Stimulated activated CD8-positive, alpha-beta memory T cell treated with anti-CD3 and anti-CD28 coated beads, Interleukin-15, amount 100 ng/mL, for 48 hours (primary cell): ENCODE measurements at regions not wholly inside any gene's neighbourhood (a gene's known extent, or its start where the extent isn't known, plus 50 kb on each side); places are given as distances from the start of the nearest gene placed in this dataset.
"Not testable (repeated sequence)": the region's sequence is repeated elsewhere in the genome, so short reads cannot be mapped to it uniquely, and the experiment has no call there.

Experiments
- DNase-seq, 2 donors: peaks; one replicate each; pipeline ENCODE4 v3.0.0-alpha.2; 2020; ENCODE audit warnings: low read depth in 2 of 2

DNA sequence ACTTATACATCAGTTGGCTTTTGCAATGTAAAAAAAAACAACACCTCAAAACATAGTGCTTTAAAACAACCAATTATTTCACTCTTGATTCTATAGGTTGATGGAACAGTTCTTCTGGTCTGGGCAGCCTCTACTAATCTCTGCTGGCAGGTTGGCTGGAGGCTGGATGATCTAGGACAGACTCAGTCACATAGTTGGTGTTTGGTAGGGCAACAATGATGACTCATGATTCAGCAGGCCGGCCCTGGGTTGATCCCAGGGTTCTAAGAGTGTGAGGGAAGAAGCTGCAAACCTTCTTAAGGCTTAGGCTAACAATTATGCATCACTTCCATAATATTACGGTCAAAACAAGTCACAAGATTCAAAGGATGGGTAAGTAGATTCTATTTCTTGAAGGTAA, 558.2 kb downstream of the ZNF674 start:
- DNase-seq = no peak

DNA sequence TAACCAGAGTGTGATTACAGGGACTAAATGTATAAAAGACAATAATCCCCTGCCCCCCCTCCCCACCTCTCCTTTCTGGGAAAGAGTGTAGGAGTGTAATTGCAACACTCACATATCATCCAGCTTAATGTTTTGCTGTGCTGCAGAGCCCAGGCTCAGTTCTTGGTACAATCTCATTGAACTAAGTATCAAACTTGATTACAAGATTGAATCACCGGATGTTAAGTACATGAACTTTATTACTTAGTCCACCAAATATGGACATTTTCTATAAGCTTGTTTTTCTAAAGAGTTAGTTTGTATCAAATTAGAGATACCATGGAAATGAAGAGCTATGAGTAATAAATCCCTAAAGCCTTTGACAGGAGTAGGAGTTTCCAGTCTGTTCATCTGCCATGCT, 559.1 kb downstream of the ZNF674 start:
- no peak for DNase-seq

DNA sequence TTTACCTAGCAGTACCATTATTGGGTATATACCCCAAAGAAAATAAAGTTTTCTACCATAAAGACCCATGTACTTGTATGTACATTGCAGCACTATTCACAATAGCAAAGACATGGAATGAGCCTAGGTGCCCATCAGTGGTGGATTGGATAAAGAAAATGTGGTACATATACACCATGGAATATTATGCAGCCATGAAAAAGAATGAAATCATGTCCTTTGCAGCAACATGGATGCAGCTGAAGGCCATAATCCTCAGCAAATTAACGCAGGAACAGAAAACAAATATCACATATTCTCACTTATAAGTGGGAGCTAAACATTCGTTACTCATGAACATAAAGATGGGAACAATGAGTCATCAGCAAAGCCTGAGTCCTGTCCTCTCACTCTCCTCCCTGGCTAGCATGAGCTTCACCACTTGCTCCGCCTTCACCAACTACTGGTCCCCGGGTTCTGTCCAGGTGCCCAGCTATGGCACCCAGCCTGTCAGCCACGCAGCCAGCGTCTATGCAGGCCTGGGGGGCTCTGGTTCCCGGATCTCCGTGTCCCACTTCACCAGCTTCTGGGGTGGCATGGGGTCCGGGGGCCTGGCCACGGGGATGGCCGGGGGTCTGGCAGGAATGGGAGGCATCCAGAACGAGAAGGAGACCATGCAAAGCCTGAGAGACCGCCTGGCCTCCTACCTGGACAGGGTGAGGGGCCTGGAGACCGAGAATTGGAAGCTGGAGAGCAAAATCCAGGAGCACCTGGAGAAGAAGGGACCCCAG, 562.1 kb downstream of the ZNF674 start:
- not testable (repeated sequence) for DNase-seq

DNA sequence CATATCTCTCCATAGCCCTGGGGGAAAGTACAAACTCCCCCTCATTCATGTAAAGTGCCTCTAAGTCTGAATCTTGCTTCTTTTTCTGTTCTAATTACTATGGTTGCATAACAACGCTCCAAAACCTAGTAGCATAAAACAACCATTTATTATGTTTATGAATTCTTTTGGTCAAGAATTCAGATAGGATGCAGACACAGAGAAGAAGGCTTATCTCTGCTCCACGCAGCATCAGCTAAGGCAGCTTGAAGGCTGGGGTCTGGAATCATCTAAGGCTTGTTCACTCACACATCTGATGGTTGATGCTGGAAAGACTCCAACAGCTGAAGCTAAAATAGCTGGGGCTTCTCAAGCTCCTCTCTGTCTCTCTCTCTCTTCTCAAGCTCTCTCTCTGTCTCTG, 564.5 kb downstream of the ZNF674 start:
- DNase-seq = no peak

DNA sequence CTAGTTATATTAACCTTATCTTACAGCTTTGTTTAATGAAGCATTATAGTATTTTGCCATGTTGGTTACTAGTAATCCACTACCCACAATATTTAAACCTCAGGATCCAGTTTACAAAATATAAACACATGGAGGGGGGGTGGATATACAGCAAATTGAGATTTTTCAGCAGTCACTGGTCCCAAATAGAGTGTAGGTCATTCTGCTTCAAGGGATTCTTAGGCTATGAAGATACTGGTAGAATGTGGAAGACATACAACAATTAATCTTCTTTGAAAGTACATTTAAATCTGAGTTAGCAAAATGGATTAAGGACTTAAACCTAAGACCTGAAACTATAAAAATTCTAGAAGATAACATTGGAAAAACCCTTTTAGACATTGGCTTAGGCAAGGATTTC, 569.6 kb downstream of the ZNF674 start:
- DNase-seq = no peak

DNA sequence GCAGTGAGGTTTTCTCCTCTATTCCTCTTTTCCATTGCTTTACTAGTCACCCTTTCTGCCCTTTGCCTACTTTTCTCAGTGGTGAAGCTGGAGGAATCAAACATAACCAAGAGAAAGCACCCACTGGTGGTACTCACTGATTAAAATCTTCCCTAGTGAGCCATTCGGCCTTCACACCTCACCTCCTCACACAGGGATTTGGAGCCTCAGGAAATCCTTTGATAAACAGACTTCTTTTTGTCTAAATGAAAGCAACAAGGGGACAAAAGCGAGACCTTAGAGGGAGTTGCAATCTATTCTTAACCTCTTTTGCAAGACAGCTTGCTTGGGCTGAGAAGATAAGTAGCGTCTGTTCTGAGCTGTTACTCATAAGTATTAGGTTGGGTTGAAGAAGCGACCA, 572.6 kb downstream of the ZNF674 start:
- DNase-seq = no peak

DNA sequence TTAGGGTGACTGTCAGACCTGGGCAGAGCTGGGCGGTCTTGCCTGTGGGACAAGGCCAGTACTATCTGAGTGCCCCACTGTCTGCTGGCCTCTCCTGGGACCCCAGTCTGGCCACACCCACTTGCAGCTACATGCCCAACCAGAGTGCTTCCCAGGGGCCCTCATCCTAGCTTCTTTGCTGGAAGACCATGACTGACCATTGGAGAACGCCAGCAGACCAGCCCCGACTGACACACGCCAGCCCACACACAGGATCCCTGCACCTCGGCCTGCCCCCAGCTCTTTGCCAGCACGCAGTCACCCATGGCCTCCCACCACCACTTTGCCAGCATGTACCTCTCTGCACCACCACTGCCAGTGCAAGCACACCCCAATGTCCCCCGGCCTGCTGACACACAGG, 585.7 kb downstream of the ZNF674 start:
- no peak for DNase-seq

DNA sequence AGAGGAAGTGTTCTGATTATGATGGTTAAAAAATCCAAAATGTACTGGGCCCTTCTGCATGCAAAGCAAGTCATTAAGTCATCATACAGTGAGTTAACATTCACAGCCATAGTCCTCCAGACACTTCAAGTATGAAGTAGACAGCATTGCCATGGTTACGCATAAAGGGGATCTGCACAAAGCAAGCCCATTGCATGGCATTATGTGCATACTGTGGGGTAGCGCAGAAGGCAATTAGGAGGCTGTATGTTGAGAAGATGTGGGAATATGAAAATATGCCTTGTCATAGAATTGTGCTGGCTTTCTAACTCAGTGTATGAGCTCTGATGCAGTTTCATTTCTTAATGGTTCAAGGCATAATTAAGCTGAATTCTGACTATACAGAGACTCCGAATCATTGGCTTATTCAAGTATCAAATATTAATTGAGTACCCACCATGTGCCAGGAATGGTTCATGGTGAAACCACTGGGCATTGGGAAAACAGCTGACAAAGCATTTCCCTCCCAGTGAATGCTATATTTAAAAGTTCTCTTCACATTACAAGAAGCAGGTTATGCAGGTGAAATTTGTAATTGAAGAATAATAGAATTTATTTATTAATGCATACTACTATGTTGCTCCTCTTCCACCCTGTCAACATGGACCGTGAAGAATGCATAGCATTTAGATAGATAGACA, 588.9 kb downstream of the ZNF674 start:
- DNase-seq = no peak

DNA sequence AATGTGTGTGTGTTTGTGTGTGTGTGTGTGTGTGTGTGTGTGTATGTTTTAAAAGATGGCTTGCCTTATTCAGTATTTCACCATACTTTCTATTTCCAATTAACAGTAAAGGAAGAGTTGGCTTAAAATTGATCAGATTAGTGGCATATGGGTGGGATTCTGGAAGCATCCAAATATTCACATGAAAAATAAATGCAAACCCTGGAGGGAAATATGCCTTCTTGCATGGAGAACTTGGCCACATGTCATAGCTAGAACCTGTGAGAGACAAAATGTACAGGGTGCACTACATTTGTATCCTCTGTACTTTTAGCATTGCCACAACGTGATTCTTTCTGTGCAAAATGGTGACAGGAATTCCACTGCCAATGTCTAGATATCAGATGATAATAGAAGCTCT, 589.6 kb downstream of the ZNF674 start:
- no peak for DNase-seq

DNA sequence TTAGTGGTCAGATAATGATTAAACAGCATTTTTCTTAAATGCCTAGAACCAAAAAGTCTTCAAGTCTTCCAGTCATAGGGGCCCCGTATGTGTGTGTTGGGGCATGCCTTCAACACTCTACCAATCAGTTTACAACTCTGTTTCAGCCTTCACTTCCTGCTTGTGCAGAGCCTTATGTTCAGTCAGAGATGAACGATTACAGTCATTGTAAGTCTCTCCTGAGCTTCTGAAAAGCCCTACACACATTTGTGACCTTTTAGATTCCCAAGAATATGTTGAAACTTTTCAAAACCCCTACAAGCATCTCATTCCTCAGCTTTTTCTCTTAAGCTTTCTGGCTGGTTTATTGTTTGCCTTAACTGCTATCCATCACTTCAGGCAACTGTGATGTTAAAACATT, 591.2 kb downstream of the ZNF674 start:
- no peak for DNase-seq

DNA sequence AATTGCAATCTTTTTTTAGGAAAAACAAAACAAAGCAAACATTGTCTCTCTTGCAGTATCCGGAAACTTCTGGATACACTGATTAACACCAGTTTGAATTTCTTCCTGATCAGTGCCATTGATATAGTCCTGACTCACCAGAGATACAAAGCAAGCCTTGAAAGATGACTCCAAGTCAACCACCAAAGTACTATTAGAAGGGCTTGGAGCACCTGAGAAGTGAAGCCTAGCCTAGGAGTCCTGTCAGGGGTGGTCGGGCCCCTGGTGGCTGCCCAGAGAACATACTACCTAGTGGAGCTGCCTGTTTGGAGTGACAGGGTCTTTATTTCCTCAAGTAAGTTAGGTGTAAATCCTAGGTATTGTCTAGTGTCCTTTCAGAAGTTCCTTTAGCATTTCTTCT, 593.2 kb downstream of the ZNF674 start:
- DNase-seq = no peak

DNA sequence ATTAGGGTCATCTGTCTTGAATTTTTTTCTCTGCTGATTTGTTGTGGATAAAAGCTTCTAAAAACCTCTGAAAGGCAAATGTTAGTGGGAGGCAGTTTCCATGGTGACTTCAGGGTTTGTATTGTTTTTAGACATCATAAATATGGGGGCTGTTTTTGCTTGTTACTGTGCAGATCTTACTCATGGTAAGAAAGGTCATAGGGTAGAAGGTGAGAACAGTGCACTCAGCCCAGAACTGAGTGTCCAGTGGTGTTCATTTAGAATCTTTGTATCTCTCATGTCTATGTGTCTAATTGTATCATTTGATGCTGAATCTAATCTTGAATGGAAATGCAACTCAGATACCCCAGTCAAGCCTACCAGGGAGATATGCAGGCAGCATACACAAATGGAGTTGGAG, 609.8 kb downstream of the ZNF674 start:
- no peak for DNase-seq

DNA sequence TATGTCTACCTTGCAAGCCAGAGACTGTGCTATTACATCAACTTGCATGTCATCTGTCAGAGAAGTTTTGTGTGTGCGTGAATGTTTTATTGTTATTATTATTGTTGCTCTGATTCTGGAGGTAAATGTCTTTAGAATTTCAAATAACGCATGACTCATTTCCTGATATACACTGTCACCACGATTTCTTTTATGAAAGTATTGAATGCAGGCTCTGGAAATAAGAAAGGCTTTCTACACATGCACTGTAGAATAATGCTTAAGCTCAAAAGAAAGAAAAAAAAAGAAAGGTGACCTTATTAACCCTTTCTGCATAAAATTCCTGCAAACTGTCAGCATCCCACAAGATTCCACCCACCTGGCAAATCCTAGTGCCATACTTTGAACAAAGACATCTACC, 632.9 kb downstream of the ZNF674 start:
- DNase-seq = no peak

DNA sequence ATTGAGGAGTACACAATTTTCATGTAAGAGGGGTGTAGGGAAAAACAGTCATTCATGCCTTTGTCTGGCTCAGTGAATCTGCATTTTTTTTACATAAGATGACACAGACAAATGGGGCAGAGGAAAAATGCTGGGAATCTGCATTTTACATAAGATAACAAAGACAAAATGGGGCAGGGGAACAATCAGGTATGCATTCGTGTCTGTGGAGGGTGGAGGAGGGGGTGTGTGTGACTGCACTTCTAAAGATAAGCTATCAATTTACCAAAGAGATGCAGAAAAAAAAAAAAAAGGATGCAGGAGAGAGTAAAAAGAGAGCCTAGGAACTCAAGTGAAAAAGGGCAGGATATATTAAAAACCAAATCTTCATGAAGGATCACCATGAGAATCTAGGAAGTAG, 637.4 kb downstream of the ZNF674 start:
- DNase-seq = no peak

DNA sequence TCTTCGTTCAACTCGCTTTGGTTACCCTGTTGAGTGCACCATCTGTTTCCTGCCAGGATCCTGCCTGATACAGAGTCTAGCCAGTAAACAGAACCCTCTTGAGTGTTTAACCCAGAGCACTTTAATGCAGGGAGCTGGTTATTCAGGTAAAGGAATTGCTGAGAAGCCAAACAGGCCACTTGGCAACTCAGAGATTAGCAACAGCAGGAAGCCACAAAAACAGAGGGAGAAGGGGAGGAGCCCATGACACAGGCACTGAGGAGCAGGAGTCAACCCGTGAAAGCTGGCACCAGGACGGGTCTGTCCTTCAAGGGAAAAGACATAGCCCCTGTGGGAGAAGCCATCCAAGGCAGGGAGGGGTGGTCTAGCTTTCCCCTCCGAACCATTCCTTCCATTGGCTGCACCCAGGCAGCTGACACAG, 641.4 kb downstream of the ZNF674 start:
- no peak for DNase-seq

DNA sequence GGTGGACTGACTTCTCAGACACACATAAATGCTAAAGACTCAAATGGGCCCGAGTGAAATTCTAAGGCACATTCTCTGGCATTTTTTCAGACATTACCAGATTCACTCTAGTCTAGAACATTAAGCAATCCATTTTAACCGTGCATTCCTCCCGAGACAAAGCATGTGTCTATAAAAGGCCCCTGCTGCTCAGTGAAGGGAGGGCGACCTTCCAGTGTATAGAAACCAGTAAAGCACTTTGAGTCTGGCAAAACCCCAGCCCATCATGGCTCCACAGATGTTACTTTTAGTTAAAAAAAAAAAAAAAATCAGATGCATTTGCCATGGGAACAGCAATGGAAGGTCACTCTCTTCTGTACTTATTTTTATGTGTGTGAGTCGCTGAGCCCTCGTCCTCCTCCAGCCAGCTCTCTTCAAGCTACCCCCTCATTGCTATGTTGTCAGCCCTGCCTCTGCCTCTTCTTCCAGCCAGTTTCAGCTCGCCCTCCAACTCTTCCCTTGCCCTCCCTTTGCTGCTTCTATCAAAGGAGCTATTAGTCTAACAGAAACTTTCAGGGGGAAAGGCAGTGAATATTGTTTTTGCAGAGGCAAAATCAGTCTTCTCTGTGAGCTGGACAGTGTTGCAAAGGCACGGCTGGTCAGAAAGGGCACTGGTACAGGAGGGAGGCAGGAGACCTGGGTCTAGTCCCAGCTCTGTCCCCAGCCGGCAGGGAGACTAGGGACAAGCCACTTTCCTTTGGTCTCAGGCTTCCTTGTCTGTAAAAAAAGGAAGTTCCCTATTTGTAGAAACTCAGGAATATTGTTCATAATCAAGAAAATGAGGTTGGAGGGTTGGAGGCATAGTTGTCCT, 644.2 kb downstream of the ZNF674 start:
- DNase-seq = no peak

DNA sequence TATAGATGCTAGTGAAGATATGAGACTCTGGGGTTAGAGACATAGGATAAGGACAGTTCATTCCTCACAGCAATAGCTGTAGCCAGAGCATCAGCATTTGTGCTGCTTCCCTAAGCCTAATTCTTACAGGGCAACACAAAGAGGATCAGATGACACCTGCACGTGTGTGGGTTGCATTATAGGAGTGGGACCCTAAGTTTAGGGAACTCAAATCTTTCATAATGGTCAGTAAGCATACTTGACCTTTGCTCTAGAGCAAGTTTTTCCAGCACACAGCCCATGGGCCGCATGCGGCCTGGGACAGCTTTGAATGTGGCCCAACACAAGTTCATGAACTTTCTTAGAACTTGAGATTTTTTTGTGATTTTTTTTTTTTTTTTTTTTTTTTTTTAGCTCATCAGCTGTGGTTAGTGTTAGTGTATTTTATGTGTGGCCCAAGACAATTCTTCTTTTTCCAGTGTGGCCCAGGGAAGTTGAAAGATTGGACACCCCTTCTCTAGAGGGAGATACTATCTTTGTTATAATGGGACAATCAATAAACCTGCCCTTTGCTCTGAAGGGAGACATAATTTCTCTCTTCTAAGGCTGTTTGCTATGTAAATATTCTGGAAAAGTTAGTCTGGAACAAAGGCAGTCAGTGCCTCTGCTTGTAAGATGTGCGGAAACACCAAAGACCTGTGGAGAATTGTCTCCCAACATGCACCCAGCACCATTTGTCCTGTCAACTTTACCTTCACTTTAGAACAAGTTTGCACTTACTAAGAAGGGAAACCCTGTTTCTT, 650.2 kb downstream of the ZNF674 start:
- no peak for DNase-seq

DNA sequence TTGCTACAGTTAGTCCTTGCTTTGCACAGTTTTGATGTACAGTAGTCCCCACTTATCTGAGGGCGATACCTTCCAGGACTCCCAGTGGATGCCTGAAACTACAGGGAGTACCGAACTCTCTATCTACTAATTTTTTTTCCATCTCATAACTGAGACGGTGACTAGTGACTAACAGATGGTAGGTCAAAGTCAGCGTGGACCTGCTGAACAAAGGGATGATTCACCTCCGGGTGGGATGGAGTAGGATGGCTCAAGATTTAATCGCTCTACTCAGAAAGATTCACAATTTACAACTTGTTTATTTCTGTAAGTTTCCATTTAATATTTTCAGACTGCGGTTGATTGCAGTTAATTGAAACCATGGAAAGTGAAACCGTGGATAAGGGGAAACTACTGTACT, 655.8 kb downstream of the ZNF674 start:
- no peak for DNase-seq

DNA sequence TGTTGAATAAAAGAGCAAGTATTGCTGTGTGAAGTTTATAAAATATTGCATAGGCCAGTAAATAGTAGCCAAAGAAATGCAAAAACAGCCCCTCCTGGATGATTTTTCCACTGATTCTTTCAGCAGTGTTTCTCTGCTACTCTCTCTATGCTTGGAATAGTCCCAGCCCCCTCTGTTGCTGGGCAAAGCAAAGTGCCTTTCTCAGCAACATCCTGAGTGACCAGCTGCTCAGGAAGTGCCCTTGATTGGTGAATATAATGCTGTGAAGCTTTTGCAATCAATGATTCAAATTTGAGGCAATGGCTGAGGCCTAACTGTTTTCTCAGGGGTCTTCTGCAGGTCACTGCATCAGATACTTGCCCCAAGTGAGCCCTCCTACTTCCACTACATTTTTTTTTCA, 656.7 kb downstream of the ZNF674 start:
- no peak for DNase-seq

DNA sequence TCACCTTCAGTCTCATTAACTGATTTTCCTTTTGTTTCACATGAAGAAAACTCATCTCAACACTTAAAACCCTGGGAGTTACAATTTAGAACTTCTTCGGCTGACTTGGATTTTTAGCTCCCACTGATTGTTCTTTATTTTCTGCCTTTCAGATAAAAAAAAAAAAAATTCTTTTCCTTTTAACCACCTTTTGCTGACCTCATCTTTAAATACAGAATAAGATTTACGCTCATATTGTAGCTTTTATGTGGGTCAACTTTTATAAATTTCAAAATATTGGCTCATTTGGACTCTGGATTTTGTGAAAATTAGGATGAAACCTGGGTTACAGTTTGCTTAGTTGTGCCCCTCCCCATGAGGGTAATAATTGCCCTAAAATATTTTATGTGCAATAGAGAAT, 659.3 kb downstream of the ZNF674 start:
- no peak for DNase-seq

DNA sequence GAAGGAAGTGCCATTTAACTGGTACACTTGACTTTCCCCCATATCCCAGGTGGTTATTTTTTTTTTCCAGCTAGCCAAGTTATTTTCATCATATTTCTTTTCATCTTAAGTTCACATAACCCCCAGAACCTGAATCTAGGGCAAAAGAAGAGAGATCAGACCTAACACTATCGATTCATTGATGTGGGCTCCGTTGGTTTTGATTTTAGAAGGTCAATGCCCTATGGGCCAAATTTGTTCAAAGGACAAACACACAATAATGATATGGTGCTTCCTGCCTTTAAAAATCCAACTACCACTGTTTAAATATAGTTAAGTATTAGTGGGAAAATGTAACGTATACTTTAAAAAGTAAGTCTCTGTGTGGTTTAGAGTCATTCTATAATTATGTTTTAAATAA, 665.7 kb downstream of the ZNF674 start:
- DNase-seq = no peak

DNA sequence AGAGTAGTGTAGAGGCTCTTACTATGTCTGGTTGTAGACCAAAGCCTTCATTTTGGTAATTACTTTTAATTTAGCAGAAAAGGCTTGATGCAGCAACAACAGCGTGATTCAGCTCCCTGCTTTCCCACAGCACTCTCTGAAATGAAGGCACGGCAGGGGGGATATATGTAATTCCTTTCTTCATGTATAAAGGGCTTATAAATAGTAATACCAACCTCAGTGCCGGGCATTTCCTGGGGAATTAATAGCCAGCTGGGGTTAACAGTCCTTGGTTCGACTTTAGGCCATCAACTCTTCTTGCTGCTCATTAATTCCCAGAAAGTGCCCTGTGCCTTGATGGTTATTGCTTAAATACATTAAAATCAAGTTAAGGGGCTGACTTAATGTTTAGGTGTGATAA, 669.0 kb downstream of the ZNF674 start:
- DNase-seq = no peak
